Nucleus accumbens (tissue), 56 donors: ENCODE measurements at regions not wholly inside any gene's neighbourhood (a gene's known extent, or its start where the extent isn't known, plus 50 kb on each side); places are given as distances from the start of the nearest gene placed in this dataset.
"Not testable (repeated sequence)": the region's sequence is repeated elsewhere in the genome, so short reads cannot be mapped to it uniquely, and the experiment has no call there.

Source experiments
- DNase-seq, 56 donors: peaks; one replicate each; lab custom pipeline; 2025; lab: John Stamatoyannopoulos, UW

DNA sequence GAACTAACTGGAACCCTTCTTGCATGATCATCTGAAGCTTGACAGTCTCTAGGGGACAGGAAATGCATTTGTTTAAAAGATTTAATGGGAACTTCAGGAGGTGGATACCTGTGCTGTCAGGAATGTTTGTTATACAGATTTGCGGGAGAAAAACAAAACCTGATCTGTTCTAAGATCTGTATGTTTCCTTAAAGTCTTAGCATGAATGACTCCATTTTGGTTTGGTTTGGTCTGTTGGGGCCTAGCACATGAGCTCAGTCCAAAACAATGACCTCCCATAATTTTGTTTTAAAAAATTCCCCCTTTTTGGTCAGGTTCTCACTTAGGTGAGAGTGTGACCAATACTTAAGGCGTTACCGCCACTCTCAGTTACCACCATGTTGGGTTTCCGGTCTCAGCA, 138.7 kb downstream of the AKR1D1 start:
- DNase-seq = no peak

DNA sequence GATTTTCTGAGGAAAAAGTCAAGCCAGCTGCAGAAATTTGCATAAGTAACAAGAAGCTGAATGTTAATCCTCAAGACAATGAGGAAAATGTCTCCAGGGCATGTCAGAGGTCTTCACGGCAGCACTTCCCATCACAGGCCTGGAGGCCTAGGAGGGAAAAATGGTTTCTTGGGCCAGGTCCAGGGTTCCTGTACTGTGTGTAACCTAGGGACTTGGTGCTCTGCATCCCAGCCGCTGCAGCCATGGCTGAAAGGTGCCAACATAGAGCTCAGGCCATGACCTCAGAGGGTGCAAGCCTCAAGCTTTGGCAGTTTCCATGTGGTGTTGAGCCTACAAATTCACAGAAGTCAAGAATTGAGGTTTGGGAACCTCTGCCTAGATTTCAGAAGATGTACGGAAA, 144.1 kb downstream of the AKR1D1 start:
- DNase-seq = not testable (repeated sequence)

DNA sequence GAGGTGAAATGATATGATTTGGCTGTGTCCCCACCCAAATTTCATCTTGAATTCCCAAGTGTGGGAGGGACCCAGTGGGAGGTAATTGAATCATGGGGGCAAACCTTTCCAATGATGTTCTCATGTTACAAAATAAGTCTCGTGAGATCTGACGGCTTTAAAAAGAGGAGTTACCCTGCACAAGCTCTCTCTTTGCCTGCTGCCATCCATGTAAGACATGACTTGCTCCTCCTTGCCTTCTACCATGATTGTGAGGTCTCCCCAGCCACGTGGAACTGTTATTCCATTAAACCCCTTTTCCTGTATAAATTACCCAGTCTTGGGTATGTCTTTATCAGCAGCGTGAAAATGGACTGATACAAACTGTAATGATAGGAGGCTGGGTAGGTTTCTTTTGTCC, 145.1 kb downstream of the AKR1D1 start:
- not testable (repeated sequence) for DNase-seq

DNA sequence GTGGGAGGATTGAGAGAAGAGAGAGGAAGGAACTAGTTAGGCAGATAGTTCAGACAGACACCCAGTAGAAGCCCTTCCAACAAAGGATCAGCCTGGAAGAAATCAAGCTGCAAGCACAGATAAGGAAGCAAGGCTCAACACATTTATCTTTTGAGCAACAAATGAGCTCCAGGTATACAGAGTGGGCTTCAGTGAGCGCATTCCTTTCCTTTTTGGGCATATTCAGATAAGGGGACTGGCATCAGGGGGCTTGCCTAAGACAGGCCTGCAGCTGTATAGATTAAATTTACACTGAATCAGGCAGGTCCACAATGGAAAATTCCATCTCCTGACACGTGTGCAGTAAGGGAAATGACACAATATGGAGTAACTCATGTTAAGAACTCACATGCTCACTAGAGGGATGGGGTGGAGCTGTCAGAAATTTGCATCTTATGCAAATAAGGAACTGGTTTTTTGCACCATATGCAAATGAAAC, 147.2 kb downstream of the AKR1D1 start:
- no peak for DNase-seq

DNA sequence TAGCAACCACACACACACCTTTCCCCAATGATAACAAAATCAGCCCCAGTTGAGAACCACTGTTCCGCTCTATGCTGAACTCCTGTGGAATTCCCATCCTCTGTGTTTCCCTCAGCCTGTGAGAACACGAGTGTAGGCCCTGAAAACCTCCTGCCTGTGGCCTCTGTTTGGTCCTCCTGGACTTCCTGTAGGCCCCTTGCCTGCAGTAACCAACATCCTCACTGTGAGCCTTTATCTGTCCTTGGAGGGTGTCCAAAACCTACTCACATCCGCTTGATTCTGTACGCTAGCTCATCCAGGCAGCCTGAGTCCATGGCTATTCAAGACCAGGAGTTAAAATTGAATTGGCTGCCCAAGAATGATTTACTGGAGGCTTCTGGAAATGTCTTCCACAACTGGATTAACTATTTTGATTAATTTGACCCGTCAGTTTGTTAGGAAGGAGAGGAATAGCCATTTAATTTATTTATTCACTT, 149.8 kb downstream of the AKR1D1 start:
- peak in 14 of 56 donors; percentile 1 to 29 (median 4) for DNase-seq

DNA sequence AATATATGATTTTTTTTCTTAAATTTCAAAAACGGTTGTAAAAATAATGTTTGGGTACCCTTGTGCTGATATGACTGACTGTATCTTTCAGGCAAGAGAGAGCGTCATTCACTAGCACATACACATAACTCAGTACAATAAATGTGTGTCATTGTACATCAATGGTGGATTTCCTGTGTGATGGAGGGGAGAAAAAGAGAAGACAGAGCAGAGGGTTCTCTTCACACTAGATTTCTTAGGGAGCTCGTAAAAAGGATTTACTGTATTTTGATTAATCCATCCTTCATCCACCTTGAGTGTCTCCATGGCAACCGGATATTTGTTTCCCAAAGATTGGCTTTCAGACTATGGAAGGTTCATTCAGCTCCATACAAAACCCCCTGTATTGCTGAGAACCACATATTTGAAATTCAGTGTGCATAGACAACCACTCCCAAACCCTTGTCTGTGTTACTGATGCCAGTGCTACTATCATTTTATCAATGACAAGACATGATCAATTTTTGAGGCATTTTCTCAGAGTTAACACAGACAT, 150.6 kb downstream of the AKR1D1 start:
- DNase-seq = no peak

DNA sequence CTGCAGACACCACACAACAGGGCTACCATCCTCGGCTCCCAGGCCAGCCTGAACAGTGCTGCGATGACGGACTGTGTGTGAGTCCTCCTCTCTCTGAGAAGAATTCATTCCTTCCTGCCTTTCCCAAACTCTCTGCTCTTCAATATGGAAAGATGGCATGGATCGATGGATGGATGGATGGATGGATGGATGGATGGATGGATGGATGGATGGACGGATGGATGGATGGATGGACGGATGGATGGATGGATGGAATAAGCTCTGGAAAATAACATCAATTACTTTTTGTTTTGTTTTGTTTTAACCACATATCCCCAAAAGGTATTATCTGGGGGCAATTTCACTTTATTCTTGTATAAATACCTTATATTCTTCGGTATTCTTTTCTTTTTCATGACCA, 151.9 kb downstream of the AKR1D1 start:
- no peak for DNase-seq

DNA sequence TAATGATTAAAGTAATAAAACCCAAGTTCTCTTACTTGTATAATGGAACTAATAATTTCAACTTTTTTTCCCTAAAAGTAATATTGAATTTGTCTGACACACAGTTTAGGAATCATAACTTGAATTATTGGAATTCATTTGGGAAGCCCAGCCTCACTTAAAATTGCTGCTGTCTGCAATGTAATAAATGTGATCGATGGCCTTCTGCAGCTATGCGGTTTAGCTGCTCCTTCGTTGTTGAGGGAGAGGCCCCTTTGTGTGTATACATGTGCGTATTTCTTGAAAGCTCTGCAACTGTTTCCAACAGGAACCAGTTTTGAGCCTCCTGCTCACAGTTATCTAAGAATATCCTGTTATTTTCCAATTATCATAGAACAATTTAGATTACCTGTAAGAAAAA, 152.5 kb downstream of the AKR1D1 start:
- no peak for DNase-seq

DNA sequence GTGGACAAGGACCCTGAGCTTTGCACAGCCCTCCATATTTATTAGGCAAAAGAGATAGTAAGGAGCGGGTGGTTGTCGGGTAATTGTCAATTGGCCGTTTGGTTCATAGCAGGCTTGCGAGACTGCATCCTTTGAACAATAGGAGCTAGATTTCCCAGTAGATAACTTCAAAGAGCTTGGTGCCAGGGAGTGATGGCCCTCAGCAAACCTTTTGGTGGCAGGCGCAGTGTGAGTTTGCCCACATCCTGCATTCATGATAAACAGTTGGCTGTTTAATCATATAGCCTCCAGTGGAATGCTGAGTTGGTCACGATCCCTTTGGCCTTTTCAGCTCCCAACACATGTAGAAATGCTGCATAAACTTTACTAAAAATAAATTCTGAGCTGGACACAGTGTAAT, 156.9 kb downstream of the AKR1D1 start:
- no peak for DNase-seq

DNA sequence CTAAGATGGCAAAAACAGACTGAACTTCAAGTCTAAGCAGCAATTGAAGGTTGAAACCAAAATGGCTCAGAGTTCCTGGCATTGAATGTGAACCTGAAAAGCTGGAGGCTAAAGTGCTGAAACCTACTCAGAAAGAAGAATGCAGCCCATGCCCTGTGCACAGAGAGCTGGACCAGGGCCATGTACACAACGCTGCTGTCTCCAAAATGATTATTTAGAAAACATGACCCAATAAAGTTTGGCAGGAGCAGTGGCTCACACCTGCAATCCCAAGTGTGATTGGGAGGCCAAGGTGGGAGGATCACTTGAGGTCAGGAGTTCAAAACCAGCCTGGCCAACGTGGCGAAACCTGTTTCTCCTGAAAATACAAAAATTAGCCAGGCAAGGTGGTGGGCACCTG, 158.9 kb downstream of the AKR1D1 start:
- no peak for DNase-seq

DNA sequence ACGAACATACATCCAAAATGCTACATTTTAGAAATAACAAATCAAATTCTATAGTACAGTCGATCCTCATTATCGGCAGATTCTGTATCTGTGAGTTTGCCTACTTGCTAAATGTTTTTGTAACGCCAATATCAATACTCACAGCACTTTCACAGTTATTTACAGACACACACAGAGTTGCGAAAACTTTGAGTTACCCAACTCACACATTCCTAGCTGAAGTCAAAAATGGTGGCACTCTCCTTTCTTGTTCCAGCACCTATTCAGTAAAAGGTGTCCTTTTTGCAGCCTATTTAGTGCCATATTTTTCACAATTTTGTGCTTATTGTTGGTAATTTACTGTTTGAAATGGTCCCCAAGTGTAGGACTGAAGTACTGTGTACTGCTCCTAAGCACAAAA, 161.7 kb downstream of the AKR1D1 start:
- no peak for DNase-seq

DNA sequence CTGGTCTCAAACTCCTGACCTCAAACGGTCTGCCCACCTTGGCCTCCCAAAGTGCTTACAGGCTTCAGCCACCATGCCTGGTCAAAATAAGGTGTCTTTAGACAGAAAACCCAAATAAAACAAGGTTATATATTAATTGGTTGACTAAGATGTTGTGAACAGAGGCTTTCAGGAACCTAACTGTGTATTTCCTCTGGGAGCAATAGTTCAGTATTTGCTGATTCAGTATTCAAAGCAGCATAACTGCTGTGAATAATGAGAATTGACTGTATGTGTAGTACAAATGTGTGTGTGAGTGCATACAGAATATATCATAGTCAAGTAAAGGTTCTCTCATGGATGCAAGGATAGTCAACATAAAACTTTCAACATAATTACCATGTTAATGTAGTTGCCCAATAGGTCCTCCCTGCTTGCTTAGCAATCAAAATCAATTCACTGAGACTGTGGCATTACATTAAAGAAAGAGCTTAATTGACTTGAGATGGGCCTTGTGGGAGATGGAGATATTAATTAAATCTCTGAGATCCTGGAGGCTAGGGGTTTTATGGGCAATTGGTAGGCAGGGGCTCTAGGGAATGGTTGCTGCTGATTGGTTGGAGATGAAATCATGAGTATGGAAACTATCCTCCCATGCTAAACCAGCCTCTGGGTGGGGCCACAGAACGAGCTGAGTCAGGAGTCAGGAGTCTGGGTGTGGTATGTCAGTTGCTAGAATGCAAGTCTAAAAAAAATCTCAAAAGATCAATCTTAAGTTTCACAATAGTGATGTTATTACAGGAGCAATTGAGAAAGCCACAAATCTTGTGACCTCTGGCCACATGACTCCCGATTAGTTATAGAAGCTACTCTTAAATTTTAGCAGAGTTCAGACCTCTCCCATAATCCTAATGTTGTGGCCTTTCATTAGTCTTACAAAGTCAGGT, 162.7 kb downstream of the AKR1D1 start:
- no peak for DNase-seq

DNA sequence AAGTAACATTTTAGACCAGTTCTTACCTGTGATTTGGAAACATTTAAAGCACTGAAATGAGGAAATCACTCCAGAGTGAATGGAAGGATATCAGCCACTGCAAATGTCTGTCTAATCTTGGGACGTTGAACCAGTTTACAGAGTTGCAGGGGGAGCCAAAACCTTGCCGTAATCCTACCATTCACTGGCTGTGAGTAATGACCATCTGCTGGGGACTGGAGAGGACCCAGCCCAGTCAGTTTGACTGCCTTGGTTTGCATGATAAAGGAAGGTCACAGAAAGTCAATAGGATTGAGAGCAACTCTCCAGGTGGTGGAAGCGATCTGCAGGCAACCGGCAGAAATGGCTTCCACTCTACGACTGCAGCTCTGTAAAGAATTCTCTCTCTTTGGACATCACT, 167.2 kb downstream of the AKR1D1 start:
- no peak for DNase-seq

DNA sequence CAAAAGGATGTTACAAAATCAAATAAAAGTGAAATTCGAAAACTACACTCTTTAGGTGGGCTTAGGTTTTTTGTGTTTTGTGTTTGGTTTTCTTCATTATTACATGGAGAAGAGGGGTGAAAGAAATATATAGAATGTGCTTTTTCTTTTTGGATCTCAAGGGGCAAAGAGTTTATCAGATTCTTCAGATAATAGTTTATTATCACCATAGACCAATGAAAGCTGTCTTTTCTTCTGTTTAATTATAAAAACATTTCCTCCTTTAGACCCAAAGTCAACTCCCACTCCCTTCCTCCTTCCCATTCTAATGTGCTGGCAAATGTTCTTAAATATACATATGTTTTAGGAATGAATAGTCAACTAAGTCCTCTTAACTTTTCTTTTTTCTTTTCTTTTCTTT, 167.6 kb downstream of the AKR1D1 start:
- DNase-seq = no peak

DNA sequence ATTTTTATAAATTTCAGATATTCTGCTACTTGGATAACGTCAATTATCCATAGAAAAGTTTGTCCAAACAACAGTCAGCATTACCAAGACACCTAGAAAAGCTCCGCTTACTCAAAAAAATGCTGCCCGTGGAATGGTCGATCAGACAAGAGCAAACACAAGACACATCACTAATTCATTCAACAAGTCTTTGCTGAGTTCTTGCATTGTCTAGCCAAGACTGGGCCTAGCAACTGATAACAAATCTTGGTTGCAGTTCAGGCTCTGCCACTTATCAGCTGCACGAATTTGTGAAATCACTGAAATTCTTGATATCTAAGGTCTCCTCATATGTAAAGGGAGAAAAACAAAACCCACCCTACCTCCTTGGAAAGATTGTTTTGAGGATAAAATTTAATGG, 168.3 kb downstream of the AKR1D1 start:
- no peak for DNase-seq

DNA sequence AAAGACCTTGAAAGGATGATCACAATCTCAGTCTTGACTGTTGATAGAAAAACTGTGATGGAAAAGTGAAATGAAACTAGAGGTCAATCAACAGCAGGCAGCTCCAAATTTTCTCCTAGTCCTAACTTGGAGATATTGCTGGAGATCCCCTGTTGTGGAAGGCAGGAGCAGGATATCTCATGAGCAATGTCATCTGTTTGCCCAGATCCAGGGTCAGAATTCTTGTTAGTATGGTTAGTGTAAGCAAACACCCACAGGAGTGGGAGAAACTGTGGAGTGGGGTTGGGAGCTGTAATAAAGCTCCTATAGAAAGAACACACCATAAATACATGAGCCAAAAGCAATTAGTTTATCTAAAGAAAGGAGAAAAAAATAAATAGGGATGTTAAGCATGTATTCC, 169.0 kb downstream of the AKR1D1 start:
- DNase-seq = no peak

DNA sequence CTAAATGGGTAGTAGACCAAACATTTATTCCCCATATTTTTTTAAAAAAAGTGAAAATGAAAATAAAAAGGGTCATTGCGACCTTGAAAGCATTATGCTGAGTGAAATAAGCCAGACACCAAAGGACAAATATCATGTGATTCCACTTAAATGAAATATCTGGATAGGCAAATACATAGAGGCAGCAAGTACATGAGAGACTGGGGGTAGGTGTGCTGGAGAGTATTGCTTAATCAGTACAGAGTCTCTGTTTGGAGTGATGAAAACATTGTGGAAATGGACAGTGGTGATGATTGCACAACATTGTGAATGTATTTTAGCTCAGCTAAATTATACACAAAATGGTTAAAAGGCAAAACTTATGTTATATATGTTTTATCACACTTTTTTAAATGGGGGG, 169.4 kb downstream of the AKR1D1 start:
- DNase-seq = no peak

DNA sequence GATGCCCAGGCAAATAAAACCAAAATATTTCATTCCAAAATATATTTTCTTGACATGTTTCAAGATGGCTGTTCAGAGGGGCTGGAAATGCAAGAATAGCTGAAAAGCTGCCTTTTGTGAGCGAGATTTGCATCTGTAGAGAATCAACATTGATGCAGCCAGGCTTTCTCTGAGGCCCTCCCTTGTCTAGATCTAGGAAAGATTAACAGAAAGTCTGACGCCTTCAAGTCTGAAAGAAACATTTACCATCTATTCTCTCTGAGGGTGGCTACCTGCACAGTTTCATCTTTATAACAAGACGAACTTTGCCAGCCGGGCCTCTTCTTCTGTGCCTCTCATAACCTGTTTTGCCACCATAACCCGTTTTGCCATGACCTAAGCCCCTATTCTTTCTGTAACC, 170.2 kb downstream of the AKR1D1 start:
- DNase-seq = no peak

DNA sequence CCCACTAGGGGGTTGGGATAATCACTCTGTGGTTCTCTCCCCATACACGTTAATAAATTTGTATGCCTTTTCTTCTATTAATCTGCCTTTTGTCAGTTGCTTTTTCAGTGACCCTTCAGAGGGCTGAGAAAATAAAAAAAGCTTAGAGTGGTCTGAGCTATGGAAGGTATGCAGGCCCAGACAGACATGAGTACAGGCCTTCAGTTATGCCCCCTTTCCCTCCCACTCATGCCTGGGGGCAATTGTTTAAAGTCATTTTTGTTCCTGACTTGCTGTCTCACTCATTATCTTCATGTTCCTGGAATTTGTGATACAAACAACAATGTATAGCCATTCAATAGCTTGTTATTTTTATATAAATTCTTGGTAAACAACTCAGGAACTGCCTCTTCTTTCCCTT, 170.8 kb downstream of the AKR1D1 start:
- DNase-seq = no peak

DNA sequence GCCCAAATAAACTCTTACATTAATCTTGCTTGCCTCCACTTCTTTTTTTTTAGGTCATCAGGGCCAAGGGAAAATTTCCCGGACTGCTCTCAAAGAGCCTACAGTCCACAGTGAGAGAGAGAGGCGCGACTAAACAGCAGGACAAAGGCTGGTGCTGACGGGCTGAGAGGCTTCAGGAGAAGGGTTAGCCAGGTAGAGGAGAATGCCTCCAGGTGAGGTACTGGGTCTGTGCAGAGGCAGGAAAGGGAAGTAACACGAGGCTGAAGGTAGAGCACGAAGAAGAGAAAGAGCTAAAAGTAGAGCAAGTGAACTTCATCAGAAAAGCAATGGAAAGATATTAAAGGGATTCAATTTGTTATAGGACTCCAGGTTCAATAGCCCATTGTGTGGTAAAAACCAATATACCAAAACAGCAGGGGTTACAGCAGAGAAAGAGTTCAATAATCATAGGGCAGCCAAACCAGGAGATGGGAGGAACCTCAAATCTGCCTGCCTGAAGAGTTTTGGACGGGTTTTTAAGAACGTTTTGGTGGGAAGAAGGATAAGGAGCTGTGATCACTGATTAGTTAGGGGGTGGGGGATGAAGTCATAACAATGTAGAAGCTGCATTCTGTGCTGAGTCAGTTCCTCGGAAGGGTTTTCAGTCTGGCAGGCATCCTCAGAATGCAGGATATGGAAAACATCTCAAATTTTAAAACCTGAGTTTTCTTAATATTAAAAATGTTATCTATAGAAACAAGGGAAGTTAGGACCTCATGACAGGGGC, 171.5 kb downstream of the AKR1D1 start:
- no peak for DNase-seq

DNA sequence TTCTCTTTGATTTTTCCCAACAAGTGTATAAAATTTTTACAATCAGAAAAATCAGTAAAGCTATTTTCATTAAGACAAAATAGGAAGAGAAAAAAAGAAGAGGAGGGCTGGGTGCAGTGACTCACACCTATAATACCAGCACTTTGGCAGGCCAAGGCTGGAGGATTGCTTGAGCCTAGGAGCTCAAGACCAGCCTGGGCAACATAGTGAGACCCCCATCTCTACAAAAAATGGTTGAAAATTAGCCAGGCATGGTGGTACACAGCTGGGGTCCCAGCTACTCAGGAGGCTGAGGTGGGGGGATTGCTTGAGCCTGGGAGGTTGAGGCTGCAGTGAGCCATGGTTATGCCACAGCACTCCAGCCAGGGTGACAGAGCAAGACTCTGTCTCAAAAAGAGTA, 172.3 kb downstream of the AKR1D1 start:
- no peak for DNase-seq
